ENCODE measurements at regions not wholly inside any gene's neighbourhood (a gene's known extent, or its start where the extent isn't known, plus 50 kb on each side); places are given as distances from the start of the nearest gene placed in this dataset.

GRCh38 chr18:64713284-64713683 is 564.4 kb upstream of the LINC00305 start:
- H3K27me3 ChIP-seq (ENCODE audit: insufficient read depth, low read length): no peaks in the 10 kb centered on the region
- H3K9me3 Mint-ChIP-seq: no peaks in the 10 kb centered on the region
- no peaks in the 10 kb centered on the region for H3K79me2 ChIP-seq (ENCODE audit: insufficient read depth, low read length)
- H2BK20ac ChIP-seq (ENCODE audit: low read depth, low read length, poor library complexity, severe bottlenecking): no peak overlapping the region
- H3K4me1 ChIP-seq (ENCODE audit: insufficient read depth, low read length): no peaks in the 10 kb centered on the region
- H3K9ac ChIP-seq (ENCODE audit: extremely low read depth, insufficient read length, low read length): no peak overlapping the region
- H3K56ac ChIP-seq (ENCODE audit: insufficient read length, low read depth, low read length): no peak overlapping the region
- H3T11ph ChIP-seq (ENCODE audit: low read length): no peak overlapping the region
- no peak overlapping the region for H3K18ac ChIP-seq (ENCODE audit: insufficient read length, low read depth, low read length)
- no peak overlapping the region for H3K14ac ChIP-seq (ENCODE audit: insufficient read depth, low read length)
- H3K4me2 ChIP-seq (ENCODE audit: insufficient read depth, insufficient read length, low read length): no peak overlapping the region
- no peaks in the 10 kb centered on the region for H3K36me3 Mint-ChIP-seq (ENCODE audit: insufficient read depth in 1 of 3, low read depth in 3 of 3)
- no peak overlapping the region for H4K8ac ChIP-seq (replicated peaks; ENCODE audit: insufficient read length, low read depth, low read length)
- DNase-seq: no peak
- peak overlapping the region; percentile 45 for H2AFZ ChIP-seq (ENCODE audit: low read length)
- H4K91ac ChIP-seq (ENCODE audit: insufficient read length, low read depth, low read length): no peak overlapping the region
- no peak overlapping the region for H3K4me3 Mint-ChIP-seq
- H4K5ac ChIP-seq (ENCODE audit: insufficient read length, low read depth, low read length): no peak overlapping the region
- no peaks in the 10 kb centered on the region for H3K23me2 ChIP-seq (ENCODE audit: insufficient read length, low read depth, low read length, poor library complexity, severe bottlenecking)
- no peak overlapping the region for H2BK120ac ChIP-seq (ENCODE audit: low read depth, low read length, poor library complexity, severe bottlenecking)
- H3K27ac ChIP-seq (ENCODE audit: insufficient read length, low read depth, low read length): no peak overlapping the region
- H2BK5ac ChIP-seq (ENCODE audit: insufficient read length, low read length): no peak overlapping the region
- peaks cover 6 to 9% of the 10 kb centered on the region in 2 experiments; a peak in 2 of 4 replicates for H3K4me1 Mint-ChIP-seq
- no CpG with 5 or more reads among the region's 2 CpGs for WGBS (ENCODE audit: extremely low coverage, insufficient read length, low lambda C conversion rate)
- peak overlapping the region in 1 of 3 experiments; percentile 60; a peak in 2 of 7 replicates for H3K27ac Mint-ChIP-seq
- H3K4ac ChIP-seq (ENCODE audit: low read depth, low read length): no peak overlapping the region
- no peak overlapping the region for H2AK5ac ChIP-seq (ENCODE audit: insufficient read length, low read length)
- H2BK15ac ChIP-seq (ENCODE audit: low read depth, low read length): no peak overlapping the region
- no peak overlapping the region for H2BK12ac ChIP-seq (ENCODE audit: insufficient read length, low read depth, low read length)
- no peaks in the 10 kb centered on the region for H3K9me3 ChIP-seq (ENCODE audit: control insufficient read depth, low read depth, low read length)
- no peak for TF ChIP-seq CTCF (conservative IDR thresholded peaks at IDR 0.05)
- no peaks in the 10 kb centered on the region for H3K79me1 ChIP-seq (ENCODE audit: insufficient read depth, low read depth, low read length, poor library complexity, severe bottlenecking)
- no peaks in the 10 kb centered on the region for H4K20me1 ChIP-seq (ENCODE audit: control insufficient read depth, insufficient read depth, insufficient read length)
- H3K23ac ChIP-seq (ENCODE audit: insufficient read length, low read depth, low read length): no peak overlapping the region
- no peaks in the 10 kb centered on the region for H3K27me3 Mint-ChIP-seq (ENCODE audit: low read depth)
